ENCODE measurements at regions not wholly inside any gene's neighbourhood (a gene's known extent, or its start where the extent isn't known, plus 50 kb on each side); places are given as distances from the start of the nearest gene placed in this dataset.

- H3K9me3 ChIP-seq, result no peaks in the 10 kb centered on the region
Measured at GRCh38 chr20:41925476-41925875, 307.3 kb upstream of the CHD6 start.

GRCh38 chr20:41923624-41924023, 305.4 kb upstream of the CHD6 start:
- Histone ChIP-seq H3K4me3 (no peak overlapping the region), H3K36me3 (ENCODE audit: low read depth, missing control alignments) (no peaks in the 10 kb centered on the region), H3K27ac (no peak overlapping the region), H3K27me3 (no peaks in the 10 kb centered on the region), H3K9me3 (no peaks in the 10 kb centered on the region), H3K4me1 (no peaks in the 10 kb centered on the region)
- intact Hi-C loops (cut with DNase I; ENCODE audit: low total_unique reads), result no loop called here
- TF ChIP-seq CTCF (IDR thresholded peaks at IDR 0.05), result no peak
- no peak for TF ChIP-seq POLR2A (IDR thresholded peaks at IDR 0.05)
- 26 to 40% methylated on average over 1 of the region's 1 CpG for WGBS, 2 donors
- DNase-seq, result no peak

More at GRCh38 chr20:41925476-41925875, 307.3 kb upstream of the CHD6 start:
- TF ChIP-seq CTCF (IDR thresholded peaks at IDR 0.05), result no peak
- no peak for TF ChIP-seq POLR2A (IDR thresholded peaks at IDR 0.05)
- Histone ChIP-seq H3K27ac (no peak overlapping the region), H3K4me3 (no peak overlapping the region), H3K4me1 (no peaks in the 10 kb centered on the region), H3K27me3 (no peaks in the 10 kb centered on the region), H3K36me3 (ENCODE audit: low read depth, missing control alignments) (no peaks in the 10 kb centered on the region)
- 77 to 84% methylated on average over 4 of the region's 4 CpGs for WGBS, 2 donors
- intact Hi-C loops (cut with DNase I; ENCODE audit: low total_unique reads), result no loop called here
- DNase-seq, result no peak

- DNase-seq, result no peak
- TF ChIP-seq CTCF (IDR thresholded peaks at IDR 0.05) (no peak), POLR2A (IDR thresholded peaks at IDR 0.05) (no peak)
- H3K27me3 ChIP-seq, result no peaks in the 10 kb centered on the region
- intact Hi-C loops (cut with DNase I; ENCODE audit: low total_unique reads), result no loop called here
- no peak overlapping the region for H3K27ac ChIP-seq
- H3K4me3 ChIP-seq, result no peak overlapping the region
- H3K9me3 ChIP-seq, result no peaks in the 10 kb centered on the region
- H3K4me1 ChIP-seq, result no peaks in the 10 kb centered on the region
- no peaks in the 10 kb centered on the region for H3K36me3 ChIP-seq (ENCODE audit: low read depth, missing control alignments)
Measured at GRCh38 chr20:41913146-41913545, 295.0 kb upstream of the CHD6 start.

GRCh38 chr20:41910558-41910957, 292.4 kb upstream of the CHD6 start:
- 86 to 90% methylated on average over 1 of the region's 1 CpG for WGBS, 2 donors
- no peak overlapping the region for H3K27ac ChIP-seq
- H3K36me3 ChIP-seq (ENCODE audit: low read depth, missing control alignments), result no peaks in the 10 kb centered on the region
- no peaks in the 10 kb centered on the region for H3K9me3 ChIP-seq
- H3K4me1 ChIP-seq, result no peaks in the 10 kb centered on the region
- DNase-seq, result no peak
- no peak for TF ChIP-seq CTCF (IDR thresholded peaks at IDR 0.05)
- TF ChIP-seq POLR2A (IDR thresholded peaks at IDR 0.05), result no peak
- no peak overlapping the region for H3K4me3 ChIP-seq
- intact Hi-C loops (cut with DNase I; ENCODE audit: low total_unique reads), result no loop called here
- no peaks in the 10 kb centered on the region for H3K27me3 ChIP-seq

GRCh38 chr20:41905199-41905598, 287.0 kb upstream of the CHD6 start:
- Histone ChIP-seq H3K4me3 (no peak overlapping the region), H3K27me3 (no peaks in the 10 kb centered on the region), H3K27ac (no peak overlapping the region), H3K36me3 (ENCODE audit: low read depth, missing control alignments) (no peaks in the 10 kb centered on the region), H3K9me3 (no peaks in the 10 kb centered on the region), H3K4me1 (no peaks in the 10 kb centered on the region)
- no peak for DNase-seq
- TF ChIP-seq POLR2A (IDR thresholded peaks at IDR 0.05) (no peak), CTCF (IDR thresholded peaks at IDR 0.05) (no peak)
- intact Hi-C loops (cut with DNase I; ENCODE audit: low total_unique reads), result no loop called here
- WGBS, 2 donors, result 58% methylated on average over 4 of the region's 4 CpGs

Data from testis (tissue), 2 donors.